ENCODE measurements at regions not wholly inside any gene's neighbourhood (a gene's known extent, or its start where the extent isn't known, plus 50 kb on each side); places are given as distances from the start of the nearest gene placed in this dataset.

DNA sequence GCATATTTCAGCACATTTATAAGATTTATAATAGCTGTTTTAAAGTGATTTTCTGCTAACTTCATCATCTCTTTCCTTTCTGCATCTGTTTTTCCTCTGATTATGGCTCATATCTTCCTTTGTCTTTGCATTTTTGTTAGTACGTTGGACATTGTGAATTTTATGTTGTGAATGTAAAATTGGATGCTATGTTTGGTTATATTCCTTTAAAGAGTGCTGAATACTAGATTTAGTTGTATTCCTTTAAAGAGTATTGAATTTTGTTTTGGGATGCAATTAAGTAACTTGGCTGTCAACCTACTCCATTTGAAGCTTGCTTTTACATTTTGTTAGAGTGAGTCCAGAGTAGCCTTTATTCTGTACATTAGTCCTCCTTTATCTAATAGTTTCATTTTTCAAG is 81.2 kb downstream of the ZNF777 start:
- TF ChIP-seq EZH2phosphoT487 (IDR thresholded peaks at IDR 0.05; ENCODE audit: borderline replicate concordance) (no peak), POLR2A (IDR thresholded peaks at IDR 0.05; ENCODE audit: borderline replicate concordance, extremely low read depth, insufficient read depth, insufficient read length) (no peak), EZH2 (IDR thresholded peaks at IDR 0.05) (no peak), CEBPB (IDR thresholded peaks at IDR 0.05; ENCODE audit: low read depth) (no peak), SP1 (IDR thresholded peaks at IDR 0.05; ENCODE audit: low read depth) (no peak)

All from HCT116 (cell line).